Endothelial cell of hepatic sinusoid (primary cell): ENCODE measurements at regions not wholly inside any gene's neighbourhood (a gene's known extent, or its start where the extent isn't known, plus 50 kb on each side); places are given as distances from the start of the nearest gene placed in this dataset.

Experiments used
- in situ Hi-C: cut with HindIII; loops from 2 replicates; pipeline ENCODE4 v1.10.0; 2017; ENCODE audit warnings: low sequenced_read_pairs

DNA sequence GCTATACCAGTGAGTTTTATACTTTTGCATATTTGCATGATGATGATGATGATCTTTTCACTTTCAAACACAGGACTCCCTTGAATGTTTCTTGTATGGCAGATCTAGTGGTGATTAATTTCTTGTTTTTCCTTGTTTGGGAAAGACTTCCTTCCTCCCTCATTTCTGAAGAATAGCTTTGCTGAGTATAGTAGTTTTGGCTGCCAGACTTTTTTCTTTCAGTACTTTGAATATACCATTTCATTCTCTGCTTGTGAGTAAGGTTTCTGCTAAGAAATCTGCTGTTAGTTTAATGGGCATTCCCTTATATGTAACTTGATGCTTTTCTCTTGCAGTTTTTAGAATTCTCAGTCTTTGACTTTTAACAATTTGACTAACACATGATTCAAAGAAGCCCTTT lies 547.4 kb upstream of the CXADR start:
- in situ Hi-C loops = no loop called here

- in situ Hi-C loops = no loop called here
Measured at GRCh38 chr21:16968436-16968835, 544.4 kb upstream of the CXADR start.

DNA sequence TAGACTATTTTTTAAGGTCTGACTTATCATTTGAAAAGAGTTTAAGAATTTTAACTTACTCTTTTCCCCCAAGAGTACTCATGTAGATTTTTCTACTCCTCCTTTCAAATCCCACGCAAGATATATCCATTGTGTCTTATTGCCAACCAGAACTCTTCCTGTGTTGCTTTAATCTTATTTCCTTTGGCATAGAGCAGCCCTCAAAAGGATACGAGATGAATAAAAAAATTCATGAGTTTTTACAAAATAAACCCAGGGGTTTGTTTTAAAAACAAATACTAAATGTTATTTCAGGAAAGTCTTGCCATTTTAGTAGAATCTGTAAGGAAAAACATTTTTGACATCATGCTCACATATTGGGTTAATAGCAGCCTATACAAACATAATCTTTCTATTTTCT lies 543.2 kb upstream of the CXADR start:
- in situ Hi-C loops = no loop called here

DNA sequence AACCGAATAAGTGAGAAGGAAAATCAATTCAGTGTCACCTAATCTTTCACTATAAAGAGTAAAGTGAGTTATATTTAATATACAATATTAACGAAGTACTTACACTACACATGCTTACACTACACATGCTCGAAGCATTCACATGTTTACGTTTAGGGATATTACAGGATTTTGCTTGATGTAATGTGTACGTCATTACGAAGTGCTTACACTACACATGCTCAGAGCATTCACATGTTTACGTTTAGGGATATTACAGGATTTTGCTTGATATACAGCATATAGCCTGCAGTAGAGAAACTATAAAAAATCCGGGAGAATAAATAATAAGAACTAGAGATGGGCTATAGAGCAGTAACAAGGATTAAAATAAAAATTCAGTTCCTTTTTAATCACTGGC lies 538.8 kb upstream of the CXADR start:
- in situ Hi-C loops = no loop called here

- in situ Hi-C loops = no loop called here
Measured at GRCh38 chr21:16976193-16976592, 536.6 kb upstream of the CXADR start.

- in situ Hi-C loops = no loop called here
Measured at GRCh38 chr21:16978309-16978895, 534.4 kb upstream of the CXADR start.

- in situ Hi-C loops = no loop called here
Measured at GRCh38 chr21:16979574-16979973, 533.3 kb upstream of the CXADR start.

GRCh38 chr21:16983420-16983819 lies 529.4 kb upstream of the CXADR start:
- in situ Hi-C loops = no loop called here

- in situ Hi-C loops = no loop called here
Measured at GRCh38 chr21:16992448-16992847, 520.4 kb upstream of the CXADR start.

GRCh38 chr21:16993416-16994038 lies 519.3 kb upstream of the CXADR start:
- in situ Hi-C loops = no loop called here

- in situ Hi-C loops = no loop called here
Measured at GRCh38 chr21:17002594-17003257, 510.1 kb upstream of the CXADR start.

- in situ Hi-C loops = no loop called here
Measured at GRCh38 chr21:17003258-17003615, 509.6 kb upstream of the CXADR start.

DNA sequence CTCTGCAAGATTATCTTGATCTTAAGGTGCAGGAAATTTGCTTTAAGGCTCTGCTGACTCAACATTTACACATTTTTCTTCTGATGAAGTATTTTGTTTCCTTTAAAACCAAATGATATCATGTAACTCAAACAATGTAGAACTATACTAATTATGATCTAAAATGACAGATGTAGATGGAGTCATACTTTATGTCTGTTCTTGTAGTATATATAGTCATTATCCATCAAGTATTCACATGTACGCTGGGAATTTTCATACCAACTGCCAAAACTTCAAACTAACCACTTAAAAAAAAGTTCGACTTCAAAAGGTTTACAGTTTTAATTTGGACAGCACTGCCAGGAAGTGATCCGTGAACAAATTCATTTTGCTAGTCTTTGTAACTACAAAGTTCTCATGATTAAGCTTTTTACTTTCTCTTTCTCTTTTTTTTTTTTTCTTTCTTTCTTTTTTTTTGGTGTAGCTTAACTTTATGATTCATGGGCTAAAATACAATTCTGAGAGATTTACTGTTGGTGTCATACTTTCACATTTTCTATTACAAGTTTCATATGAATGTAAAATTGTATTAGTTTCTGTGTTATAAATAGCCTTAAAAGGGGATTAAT lies 509.0 kb upstream of the CXADR start:
- in situ Hi-C loops = no loop called here

DNA sequence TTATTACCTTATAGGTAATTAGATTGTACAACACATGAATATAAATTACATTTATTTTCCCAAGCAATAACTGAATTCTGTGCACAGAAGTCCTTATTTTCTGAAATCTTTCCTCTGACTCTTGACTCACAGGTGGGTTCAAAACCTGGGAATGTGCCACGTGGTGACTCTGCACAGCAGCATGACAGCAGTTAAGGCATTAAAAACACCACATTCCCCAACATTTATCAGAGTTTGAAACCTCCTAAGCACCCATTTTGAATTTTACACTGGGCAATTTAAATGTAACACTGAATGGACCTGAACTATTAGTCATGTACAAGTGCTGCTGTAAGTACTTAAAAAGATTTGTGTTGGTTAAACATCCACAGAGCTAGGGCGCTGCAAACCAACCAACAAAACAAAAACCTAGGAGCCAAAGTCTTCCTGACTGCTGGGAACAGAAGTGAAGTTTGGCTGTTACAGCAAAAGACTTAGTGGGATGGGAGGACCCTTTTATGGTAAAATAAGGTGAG lies 480.6 kb upstream of the CXADR start:
- in situ Hi-C loops = no loop called here

GRCh38 chr21:17044696-17045095 lies 468.1 kb upstream of the CXADR start:
- in situ Hi-C loops = no loop called here

DNA sequence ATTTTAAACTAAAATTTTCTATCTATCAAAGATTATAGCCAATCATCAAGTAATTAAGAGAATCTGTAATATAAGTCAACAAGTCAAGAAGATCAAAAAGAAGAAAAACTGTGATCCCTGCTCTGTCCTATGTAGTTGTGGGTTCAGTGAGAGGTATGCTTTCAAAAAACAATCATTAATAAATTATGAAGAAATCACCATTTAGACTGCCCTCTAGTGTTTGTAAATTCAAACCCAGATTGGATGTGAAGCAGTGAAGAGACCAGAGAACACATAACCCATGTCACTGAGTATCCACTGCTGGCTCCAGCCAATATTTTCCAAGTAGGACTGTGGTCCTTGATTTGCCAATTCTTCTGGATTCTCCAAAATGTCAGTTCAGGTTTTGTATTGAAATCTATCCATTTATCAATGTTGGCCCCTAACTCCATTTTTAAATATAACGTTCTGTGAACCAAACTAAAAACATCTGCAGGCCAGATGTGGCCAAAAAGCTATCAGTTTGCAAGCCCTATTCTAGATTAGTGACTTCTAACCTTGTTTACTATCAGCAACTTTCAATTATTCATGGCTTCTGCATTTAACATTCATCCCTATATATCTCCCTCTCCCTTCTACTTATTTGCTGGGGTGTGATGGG lies 467.5 kb upstream of the CXADR start:
- in situ Hi-C loops = no loop called here

GRCh38 chr21:17048974-17049373 lies 463.9 kb upstream of the CXADR start:
- in situ Hi-C loops = no loop called here

DNA sequence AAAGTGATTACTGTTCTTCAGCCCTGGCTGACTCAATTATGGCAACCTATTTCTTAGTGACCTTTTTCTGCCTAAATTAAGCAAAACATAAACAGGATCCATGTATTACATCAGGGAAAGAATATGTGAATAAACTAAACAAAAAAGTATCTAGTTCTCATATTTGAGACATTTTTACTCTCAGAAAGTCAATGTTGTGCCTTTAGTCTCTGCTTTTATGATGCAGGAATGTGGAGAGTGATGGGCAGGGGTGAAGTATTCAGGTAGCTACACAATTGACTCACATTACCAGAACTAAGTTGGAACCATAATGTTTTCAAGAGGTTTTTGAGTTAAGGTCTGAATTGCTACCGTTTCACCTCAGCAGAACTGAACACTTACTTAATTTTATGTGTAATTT lies 462.7 kb upstream of the CXADR start:
- in situ Hi-C loops = no loop called here

DNA sequence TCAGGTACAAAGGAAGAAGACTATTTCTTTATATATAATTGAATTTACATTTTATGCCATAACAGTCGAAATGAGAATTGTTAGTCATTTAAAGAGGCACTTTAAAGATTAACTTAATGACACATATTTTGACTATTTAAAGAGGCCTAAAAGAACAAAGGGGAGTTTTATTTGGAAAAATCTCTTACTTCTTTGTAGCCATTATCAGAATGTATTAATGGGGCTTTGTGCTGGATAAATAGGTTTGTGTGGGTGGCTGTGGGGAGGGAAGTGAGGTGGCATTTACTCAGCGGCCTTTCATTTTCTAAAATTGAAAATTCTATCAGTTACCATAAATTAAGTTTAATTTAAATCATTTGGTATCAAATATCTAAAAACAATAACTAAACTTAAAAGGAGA lies 462.2 kb upstream of the CXADR start:
- in situ Hi-C loops = no loop called here

GRCh38 chr21:17051054-17051453 lies 461.8 kb upstream of the CXADR start:
- in situ Hi-C loops = no loop called here

DNA sequence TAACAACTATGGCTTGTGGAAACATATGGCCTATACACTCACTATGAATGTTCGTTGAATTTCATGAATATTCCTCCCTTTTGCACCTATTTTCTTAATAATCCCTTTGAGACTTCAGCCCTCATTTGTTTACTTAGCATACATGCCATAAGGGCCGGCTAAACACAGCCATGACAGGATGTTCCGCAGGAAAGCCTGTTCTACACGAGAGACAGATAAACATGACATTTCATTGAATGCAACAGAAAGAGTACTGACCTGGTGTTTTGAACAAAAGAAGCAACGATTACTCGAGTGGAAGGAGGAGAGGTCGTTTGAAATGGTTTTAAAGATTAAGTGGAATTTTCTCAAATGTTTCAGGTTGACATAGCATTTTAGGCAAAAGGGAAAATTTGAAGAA lies 459.5 kb upstream of the CXADR start:
- in situ Hi-C loops = no loop called here

DNA sequence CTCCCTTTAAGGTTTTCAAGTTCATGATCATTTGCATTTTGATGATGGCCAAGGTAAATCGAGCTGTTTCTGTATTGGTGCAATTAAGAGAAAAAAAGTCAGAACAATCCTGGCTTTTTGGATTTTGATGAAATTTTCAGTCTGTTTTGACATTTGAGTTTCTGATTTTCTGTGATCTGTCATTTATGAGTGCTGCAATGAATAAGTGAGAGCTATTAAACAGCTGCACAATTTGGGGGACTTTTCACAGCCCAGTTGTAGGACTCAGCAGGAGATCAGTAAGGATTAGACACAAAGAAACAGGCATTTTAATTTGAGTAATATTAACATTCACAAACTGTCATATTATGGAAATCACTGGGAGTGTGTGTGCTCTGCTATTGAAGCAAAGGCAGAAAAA lies 452.9 kb upstream of the CXADR start:
- in situ Hi-C loops = no loop called here
